HG03460 (cell line): ENCODE measurements at regions not wholly inside any gene's neighbourhood (a gene's known extent, or its start where the extent isn't known, plus 50 kb on each side); places are given as distances from the start of the nearest gene placed in this dataset.

Experiments used
- ATAC-seq: cut with Tn5 transposase; IDR thresholded peaks from one replicate; pipeline ENCODE4 v1.9.1; 2021; ENCODE audit not compliant: unreplicated experiment

DNA sequence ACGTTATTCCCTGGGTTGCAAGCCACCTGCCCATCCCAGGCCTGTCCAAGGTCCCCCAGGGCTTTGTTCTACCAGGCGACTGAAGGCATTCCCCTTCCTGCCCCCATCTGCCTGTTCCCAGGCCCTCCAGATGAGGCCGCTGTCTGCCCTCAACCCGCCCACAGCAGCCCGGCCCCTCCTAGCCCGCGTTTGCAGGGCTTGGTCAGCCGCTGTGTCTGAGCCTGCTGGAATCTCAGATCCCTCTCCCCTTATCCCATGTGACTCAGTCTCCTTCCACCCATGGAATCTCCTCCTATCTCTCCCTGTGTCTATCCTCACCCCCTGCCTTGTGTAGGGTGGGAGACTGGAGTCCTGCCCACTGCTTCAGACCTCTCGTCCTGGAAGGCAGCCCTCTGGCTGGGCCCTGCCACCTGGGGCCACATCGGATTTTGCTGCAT, 186.0 kb upstream of the TNRC6C start:
- no peak for ATAC-seq

DNA sequence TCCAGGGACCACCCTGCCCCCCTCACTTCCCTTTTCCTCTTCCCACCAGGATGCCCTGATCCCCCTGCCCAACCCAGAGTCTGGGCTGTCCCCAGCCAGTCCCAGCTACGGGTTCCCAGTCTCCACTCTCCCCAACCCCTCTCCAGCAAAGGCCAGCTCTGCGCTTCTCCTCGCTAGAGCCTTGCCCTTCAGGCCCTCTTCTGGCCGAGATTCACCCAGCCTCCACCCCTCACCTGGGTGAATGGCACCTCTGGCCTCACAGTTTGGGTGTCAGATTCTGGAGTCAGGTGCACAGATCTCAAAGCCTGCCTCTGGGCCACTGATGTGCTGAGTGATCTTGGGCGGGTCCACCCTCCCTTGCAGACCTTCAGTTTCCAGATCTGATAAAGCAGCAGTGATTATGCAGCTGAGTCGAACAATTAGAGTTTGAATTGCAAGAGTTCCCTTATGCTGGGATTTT, 185.6 kb upstream of the TNRC6C start:
- no peak for ATAC-seq

DNA sequence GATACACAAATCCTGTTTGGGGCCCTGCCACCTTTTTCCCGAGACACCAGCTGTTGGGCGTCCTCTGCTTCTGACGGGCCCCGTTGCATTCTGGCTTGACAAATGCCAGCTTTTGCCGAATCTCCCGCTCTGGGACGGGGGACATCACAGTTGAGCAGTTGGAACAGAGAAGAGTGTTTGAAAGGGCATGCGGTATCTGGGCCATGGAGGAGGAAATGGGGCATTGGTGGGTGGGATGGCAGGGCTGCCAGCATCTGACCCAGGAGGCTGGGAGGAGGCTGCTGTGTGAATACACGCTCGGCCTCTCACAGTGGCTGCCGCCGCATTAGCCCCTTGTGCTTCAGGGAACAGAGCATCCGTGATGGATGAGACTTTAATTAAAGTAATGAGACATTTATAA, 184.3 kb upstream of the TNRC6C start:
- ATAC-seq, result no peak

DNA sequence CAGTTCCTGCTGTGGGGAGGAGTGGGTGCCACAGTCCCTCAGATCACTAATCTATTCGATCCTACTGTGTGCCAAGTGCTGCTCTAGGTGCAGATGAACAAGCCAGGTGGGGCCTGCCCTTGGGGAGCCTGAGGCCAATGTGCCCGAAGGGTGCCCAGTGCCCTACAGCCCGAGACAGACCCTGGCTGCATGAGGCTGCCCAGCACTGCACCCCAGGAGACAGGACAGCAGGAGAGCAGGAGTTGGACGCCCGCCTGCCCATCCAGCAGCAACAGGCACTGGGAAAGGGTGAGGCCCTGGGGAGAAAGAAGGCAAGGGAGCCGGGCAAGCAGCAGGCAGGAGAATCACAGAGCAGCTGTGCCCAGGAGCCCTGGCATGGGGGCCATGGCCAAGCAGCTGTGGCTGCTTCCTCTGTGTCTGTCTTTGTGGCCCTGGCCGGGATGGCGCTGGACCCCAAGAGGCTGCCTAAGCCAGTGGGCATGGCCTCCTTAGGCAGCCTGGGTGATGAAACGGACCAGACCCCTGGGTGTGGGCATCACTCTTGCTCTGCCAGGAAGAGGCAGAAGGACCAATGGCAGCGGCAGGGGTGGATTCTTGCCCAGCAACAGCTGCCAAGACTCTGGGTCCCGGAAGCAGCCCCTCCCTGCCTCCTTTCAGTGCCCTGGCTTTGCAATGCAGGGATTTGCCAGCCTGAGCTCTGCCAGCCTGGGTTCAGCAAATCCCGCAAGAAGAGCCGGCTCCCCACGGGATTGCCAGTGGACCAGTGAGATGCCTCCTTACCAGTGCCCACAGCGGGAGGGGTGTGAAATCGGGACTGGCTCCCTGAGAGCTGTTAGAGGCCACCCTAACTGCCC, 179.6 kb upstream of the TNRC6C start:
- no peak for ATAC-seq

DNA sequence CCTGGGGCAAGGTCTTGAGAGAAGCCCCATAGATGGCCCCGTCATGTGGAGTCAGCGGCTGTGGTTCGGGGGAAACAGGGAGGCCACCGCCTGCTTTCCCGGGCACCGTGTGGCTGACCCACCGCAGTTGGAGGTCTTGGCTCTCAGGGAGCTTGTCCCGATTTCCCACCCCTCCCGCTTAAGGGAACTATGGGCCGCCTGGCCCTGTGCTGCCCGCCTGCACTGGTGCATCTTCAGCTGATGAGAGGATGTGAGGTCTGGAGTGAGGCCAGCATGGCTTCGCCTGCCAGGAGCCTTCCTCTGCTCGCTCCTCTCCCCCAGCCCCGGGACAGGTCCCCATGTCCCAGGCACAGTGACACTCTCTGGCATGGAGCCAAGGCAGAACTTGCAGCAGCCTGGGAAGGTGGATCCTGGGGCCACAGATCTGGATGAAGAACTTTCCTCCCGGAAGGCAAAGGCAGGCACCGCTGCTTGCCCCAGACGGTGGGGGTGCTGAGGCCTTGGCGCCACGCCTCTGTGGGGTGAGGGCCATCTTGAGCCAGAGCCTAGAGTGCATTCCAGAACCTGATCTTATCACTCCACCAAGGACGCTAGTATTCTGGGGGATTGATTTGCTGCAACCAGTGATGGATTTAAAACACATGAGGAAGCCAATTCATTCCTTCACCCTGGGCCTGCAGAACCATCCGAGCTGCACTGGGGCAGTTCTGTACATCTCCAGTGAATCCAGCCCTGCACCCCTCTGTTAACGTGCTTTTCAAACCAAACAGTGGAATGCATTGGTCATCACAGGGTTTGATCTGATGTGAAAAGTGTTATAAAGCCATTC, 178.6 kb upstream of the TNRC6C start:
- no peak for ATAC-seq

DNA sequence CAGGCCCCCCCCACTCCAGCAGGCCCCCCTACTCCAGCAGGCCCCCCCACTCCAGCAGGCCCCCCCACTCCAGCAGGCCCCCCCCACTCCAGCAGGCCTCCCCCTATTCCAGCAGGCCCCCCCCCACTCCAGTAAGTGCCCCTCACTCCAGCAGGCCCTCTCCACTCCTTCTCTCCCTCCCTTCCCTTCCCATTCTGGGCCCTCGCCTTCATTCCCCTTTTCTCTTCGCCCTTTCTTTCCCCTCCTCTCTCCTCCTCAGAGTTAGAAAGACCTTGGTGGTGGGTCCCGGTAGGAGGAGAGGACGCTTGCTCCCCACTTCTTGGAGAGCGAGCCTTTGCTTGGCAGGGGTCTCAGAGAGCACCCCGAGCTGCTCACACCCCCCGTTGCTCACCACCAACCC, 177.0 kb upstream of the TNRC6C start:
- no peak for ATAC-seq

DNA sequence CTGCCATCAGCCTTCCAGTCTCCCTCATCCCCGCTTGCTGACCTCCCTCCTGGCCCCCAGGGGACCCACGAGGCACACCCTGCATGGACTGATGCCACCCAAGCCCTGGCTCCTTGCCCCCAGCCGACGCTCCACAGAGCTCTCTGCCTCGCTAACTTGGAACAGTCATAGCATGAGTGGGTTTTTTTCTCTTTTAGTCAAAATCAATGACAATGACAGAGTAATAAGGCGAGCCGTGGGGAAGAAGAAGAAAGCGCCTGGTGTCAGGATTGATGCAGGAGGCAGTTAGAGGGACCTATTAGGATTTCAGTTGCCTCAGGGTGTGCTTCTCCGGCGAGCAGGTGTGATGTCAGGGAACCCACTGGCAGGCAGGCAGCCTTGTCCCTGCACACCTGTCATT, 176.3 kb upstream of the TNRC6C start:
- no peak for ATAC-seq

DNA sequence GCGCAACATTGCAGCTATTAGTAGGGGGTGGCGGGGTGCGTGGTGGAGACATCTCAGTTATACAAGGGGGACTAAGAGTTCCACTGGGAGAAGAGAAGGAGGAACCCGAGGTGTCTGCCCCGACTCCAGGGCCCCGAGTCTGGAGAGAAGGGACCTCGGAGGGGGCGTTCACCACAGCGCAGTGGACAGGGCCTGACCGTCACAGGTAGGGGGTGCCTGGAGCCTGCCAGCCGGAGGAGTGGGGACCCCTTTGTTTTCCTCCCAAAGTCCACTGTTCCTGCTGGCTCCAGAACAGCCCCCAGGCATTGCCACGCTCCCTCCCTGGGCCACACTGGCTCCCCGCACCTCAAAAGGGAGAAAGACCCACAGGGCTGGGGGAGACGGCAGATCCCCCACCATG, 175.9 kb upstream of the TNRC6C start:
- ATAC-seq, result no peak

DNA sequence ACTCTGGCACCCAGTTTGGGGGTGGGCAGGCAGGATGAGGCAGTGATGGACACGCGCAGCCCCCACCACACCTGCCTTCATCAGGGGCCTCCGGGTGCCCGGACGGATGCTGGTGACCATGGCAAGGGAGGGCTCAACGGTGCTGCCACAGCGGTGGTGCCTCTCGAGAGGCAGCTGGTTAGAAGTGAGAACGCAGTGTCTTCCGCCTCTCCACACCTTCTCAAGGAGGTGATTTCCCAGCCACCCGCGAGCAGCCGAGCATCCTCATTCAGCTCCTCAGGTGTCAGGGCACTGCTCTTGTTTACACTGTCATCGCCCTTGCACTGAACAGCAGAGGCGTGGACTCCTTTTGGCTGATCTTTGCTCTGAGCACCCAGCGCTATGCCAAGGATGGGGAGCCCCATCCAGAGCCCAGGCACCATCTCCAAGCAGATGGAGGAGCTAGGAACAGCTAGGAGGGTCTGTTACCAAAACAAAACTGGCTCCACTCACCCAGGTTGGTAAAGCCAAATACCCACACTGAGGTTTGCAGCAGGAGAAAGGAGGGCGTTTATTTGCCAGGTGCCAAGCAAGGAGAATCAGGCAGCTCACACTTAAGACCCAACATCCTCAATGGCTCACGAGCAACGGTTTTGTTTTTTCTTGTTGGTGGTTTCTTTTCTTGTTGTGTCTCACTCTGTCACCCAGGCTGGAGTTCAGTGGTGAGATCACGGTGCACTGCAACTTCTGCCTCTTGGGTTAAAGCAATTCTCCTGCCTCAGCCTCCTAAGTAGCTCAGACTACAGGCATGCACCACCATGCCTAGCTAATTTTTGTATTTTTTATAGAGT, 174.3 kb upstream of the TNRC6C start:
- ATAC-seq, result no peak

DNA sequence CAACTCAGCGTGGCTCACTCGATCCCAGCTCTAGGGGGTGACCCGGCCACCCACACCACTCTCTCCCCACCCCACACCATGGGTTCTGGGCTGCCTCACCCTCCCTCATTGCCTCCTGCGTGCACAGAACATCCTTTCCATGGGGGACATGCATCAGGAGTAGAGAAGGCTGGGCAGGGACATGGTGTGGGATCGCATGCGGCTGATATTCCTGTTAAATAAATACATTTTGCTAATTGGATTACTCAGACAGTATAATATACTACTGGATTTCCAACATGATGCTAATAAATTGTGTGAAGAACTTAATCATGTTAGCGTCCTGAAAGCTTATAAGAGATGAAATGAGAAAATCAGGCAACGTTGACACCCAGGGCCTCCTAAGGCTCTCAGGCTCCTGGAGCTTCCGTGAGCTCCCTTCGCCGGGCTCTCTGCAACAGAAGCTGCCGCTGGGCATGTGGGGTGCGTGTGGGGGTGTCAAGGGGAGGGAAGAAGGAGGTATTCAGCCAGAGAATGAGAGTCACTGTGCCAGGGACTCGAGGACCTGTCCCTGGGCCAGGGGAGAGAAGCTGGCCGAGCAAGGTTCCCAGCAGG, 173.1 kb upstream of the TNRC6C start:
- no peak for ATAC-seq

DNA sequence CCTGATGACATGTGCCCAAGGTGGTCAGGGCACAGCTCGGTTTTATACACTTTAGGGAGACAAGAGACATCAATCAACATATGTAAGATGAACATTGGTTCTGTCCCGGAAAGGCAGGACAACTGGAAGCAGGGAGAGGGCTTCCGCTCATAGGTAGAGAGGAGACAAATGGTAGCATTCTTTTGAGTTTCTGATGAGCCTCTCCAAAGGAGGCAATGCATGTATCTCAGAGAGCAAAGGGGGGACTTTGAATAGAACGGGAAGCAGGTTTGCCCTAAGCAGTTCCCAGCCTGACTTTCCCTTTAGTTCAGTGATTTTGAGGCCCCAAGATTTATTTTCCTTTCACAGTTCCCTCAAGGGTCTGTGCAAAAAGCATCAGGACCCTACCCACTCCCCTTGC, 172.4 kb upstream of the TNRC6C start:
- ATAC-seq, result no peak

DNA sequence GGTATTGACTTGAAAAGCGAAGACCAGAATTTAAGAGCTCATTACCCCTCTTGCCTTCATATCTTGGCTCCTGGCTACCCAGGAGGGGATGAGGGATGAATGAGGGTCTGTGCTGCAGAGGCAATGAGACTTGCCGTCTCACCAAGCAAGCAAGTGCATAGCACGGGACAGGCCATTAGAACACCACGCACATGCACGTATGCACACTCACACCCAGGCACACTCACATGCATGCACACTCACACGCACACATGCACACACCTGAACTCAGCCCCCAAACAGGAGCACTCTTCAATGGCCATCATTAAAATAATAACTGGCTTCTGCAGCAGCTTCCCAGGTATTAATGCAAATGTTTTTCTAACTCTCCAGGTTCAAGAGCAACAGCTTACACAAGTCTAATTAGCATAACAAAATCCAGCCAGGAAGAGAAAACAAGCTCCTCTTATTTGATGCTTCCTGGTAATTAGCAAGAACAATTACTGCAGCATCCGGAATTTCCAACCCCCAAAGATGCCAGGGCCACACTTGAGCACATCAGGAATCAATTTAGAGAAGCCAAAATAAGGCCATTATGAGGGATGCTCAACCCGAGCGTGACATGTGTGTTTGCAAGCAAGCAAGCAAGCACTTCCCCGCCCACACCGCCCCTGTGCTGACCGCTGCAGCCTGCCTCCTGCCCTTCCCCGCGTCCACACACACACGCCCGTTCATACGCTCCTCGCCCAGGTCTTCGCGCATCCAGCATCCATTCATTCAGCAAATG, 171.6 kb upstream of the TNRC6C start:
- ATAC-seq, result no peak

DNA sequence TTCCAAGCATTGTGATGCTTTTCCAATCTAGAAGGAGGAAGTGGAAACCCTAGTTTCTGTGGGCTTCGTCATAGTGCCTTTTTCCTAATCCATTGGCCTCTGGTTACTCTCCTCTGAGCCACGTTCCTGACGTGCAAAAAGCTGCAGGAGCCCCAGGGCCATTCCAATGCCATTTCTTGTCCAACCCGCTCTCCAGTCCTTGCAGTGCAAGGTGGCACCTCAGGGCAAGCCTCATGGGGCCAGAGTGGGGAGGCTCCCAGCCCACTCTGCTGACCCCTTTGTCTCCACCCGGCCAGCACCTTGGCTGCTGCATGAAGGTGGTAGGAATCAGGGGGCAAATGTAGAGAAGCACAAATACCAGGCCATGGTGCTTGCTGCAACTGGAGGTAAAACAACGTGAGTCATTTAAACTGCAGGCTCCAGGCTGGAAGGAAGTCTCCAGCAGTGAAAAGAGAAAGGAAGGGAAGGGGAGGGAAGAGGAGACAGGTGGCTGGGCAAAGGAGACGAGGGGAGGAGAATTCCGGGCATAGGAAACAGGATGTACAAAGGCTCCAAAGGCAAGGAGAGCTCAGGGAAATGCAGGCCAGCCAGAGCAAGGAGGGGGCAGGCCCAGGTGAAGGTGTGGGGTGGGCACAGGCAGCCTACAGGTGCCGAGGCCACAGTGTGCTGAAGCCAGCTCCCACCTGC, 168.2 kb upstream of the TNRC6C start:
- no peak for ATAC-seq

DNA sequence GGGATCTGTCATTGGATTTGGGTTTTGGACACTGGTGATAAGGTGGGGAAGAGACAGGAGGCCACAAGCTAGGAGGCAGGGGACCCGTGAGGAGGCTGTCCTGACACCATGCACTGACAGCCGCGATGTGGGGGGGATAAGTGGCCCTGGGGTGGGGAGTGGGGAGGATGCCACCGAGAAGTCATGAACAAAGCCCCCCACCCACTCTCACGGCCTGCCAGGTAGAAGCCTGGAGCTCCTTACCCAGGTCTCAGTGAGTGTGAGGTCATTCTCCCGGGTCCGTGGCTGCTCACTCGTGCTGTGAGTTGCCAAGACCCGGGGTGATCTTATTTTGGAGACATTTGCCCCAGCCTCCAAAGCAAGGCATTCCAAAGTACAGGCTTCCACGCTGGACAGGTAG, 165.9 kb upstream of the TNRC6C start:
- ATAC-seq, result no peak

DNA sequence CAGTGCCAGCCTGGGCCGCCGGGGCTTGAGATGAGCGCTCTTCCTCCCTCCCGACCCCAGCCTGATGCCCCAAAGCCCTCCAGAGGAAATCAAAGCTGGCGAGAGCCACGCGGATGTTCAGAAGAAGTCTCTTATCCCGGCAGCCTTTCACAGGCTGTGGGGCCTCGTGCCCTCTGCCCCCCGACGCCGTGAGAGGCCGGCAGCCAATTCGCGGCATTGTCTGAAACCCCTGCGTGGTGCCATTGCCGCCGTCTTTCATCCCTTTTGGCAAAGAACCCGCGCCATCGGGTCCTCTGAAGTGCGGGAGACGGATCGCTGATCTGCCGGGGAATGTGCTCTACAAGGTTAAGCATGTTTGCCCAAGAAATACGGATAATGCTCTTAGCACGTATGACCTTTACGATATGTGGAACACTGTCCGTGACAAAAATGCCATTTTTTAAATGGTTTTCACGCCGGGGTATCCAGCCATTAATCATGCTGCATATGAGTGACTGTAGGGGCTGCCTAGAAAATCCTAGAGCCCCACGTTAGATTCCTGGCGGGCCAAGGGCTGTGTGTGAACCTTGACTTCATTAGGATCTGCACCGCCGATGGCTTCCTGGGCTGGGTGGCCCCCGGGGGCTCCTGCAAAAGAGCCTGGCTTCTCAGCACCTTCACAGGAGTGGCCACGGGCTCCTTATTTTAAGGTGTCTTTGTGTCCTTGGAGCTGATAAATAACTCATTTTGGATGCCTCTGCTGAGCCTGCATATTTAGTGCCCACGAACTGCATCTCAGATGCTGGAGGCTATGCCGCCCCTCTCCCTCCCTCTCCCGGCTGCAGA, 165.1 kb upstream of the TNRC6C start:
- ATAC-seq, result no peak

DNA sequence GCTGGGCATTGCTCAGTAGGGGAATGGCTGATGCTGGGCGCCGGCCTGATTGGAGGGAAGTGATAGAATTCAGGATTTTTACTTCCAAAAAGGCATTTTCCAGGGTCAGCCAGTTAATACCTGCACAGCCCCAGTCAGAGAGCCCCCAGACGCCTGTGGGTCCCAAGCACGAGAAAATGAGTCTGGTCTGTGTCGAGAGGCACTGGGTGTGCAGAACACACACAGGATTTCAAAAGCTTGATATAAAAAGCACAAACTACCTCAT, 164.6 kb upstream of the TNRC6C start:
- ATAC-seq, result no peak

DNA sequence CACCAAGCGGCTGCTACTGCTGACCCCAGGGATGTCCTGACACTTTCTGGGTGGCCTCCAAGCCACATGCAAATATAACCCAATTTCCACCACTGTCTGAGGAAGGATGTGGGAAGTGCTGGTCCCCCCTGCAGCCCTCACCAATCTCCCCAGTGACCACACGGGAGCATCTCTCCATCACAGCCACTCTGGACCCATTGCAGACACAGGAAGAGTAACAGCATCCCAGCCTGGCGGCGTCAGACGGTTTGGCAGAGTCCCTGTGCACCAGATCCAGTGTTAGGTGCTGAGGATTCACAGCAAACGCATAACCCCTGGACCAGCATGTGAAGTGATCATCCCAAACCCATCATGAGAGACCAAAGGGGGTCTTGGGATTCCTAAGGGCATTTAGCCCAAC, 163.7 kb upstream of the TNRC6C start:
- no peak for ATAC-seq

DNA sequence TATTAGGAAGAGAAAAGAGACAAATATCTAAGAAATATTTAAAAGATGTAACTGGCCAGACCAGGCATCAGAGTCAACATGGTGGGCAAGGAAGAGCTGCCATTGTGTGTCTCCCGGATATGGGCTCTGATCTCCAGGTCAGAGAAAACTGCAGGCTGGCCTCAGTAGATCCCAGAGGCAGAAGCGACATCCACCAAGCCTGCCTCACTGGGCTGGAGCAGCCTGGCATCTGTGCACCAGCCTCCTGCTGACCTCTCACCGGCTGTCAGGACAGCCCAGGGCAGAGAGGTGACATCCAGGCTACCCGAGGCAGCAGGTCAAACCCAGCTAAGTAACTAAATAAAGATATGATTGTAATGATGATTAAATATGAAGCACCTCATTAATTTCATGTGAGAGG, 162.8 kb upstream of the TNRC6C start:
- no peak for ATAC-seq
